Mesendoderm (in vitro differentiated cells): ENCODE measurements at regions not wholly inside any gene's neighbourhood (a gene's known extent, or its start where the extent isn't known, plus 50 kb on each side); places are given as distances from the start of the nearest gene placed in this dataset.
"Not testable (repeated sequence)": the region's sequence is repeated elsewhere in the genome, so short reads cannot be mapped to it uniquely, and the experiment has no call there.

Experiments
- DNase-seq: peaks from one replicate; pipeline ENCODE4 v3.0.0; 2013
- H2AK5ac ChIP-seq: 2 replicates; pipeline ENCODE4 v1.6.1; 2013; ENCODE audit warnings: low read length, inconsistent platforms
- H2BK120ac ChIP-seq: 2 replicates; pipeline ENCODE4 v1.6.1; 2013; ENCODE audit warnings: low read depth, mild to moderate bottlenecking, low read length, moderate library complexity, mixed read lengths
- H2BK15ac ChIP-seq: replicated peaks from 2 replicates; pipeline ENCODE4 v1.6.1; 2013; ENCODE audit warnings: low read depth, mild to moderate bottlenecking, moderate library complexity
- H2BK5ac ChIP-seq: 2 replicates; pipeline ENCODE4 v1.6.1; 2013; ENCODE audit warnings: low read length, inconsistent platforms
- H3K18ac ChIP-seq: 2 replicates; pipeline ENCODE4 v1.6.1; 2013; ENCODE audit warnings: mild to moderate bottlenecking, low read length, mixed read lengths
- H3K23ac ChIP-seq: one replicate; pipeline ENCODE4 v1.6.1; 2013; ENCODE audit warnings: low read length
- H3K27ac ChIP-seq: 2 replicates; pipeline ENCODE4 v1.5.1; 2013; ENCODE audit warnings: low read depth, mild to moderate bottlenecking, inconsistent platforms, low read length, moderate library complexity
- H3K27me3 ChIP-seq: 2 replicates; pipeline ENCODE4 v1.6.1; 2013; ENCODE audit warnings: low read length, control low read depth, mild to moderate bottlenecking, inconsistent platforms; ENCODE audit not compliant: insufficient read depth, poor library complexity
- H3K36me3 ChIP-seq: 2 replicates; pipeline ENCODE4 v1.6.1; 2013; ENCODE audit warnings: low read length, inconsistent platforms; ENCODE audit not compliant: control insufficient read depth, insufficient read depth
- H3K4ac ChIP-seq: one replicate; pipeline ENCODE4 v1.6.1; 2013; ENCODE audit warnings: low read depth, mild to moderate bottlenecking, low read length, moderate library complexity
- H3K4me1 ChIP-seq: 2 replicates; pipeline ENCODE4 v1.6.1; 2013; ENCODE audit warnings: low read depth, low read length, inconsistent platforms; ENCODE audit not compliant: control insufficient read depth
- H3K4me2 ChIP-seq: 2 replicates; pipeline ENCODE4 v1.6.1; 2013; ENCODE audit warnings: low read length
- H3K4me3 ChIP-seq: 2 replicates; pipeline ENCODE4 v1.5.1; 2013; ENCODE audit warnings: mild to moderate bottlenecking, low read length
- H3K56ac ChIP-seq: one replicate; pipeline ENCODE4 v1.6.1; 2013; ENCODE audit warnings: low read length
- H3K79me1 ChIP-seq: 2 replicates; pipeline ENCODE4 v1.6.1; 2013; ENCODE audit warnings: low read length, inconsistent platforms
- H3K79me2 ChIP-seq: 2 replicates; pipeline ENCODE4 v1.6.1; 2013; ENCODE audit warnings: mild to moderate bottlenecking, low read length; ENCODE audit not compliant: control insufficient read depth, insufficient read depth
- H3K9ac ChIP-seq: 2 replicates; pipeline ENCODE4 v1.6.1; 2013; ENCODE audit warnings: low read length, inconsistent platforms
- H4K5ac ChIP-seq: one replicate; pipeline ENCODE4 v1.6.1; 2013; ENCODE audit warnings: low read length
- H4K8ac ChIP-seq: one replicate; pipeline ENCODE4 v1.6.1; 2013; ENCODE audit warnings: low read depth, mild to moderate bottlenecking, control low read depth, low read length, moderate library complexity
- WGBS: extraction: QIAGEN DNeasy Blood & Tissue Kit; methylation state at CpG from one replicate; pipeline ENCODE4 v1.1.7; 2013; ENCODE audit warnings: low lambda C conversion rate, missing lambda C conversion rate; ENCODE audit not compliant: insufficient coverage; ENCODE audit errors: extremely low coverage; 5-methylcytosine and 5-hydroxymethylcytosine counted together
- small RNA-seq: library from polyadenylated mRNA; stranded (forward); fragments of <200 nt; extraction: miRNeasy Mini kit (QIAGEN cat#:217004); gene quantifications from one replicate; pipeline ENCODE3, GENCODE V24; 2013; ENCODE audit not compliant: insufficient read depth

GRCh38 chr2:216746268-216746667, 50.9 kb upstream of the IGFBP5 start:
- not testable (repeated sequence) for H2AK5ac ChIP-seq, H3K36me3 ChIP-seq, H2BK15ac ChIP-seq, H2BK5ac ChIP-seq, H3K27ac ChIP-seq, H4K5ac ChIP-seq, H3K79me2 ChIP-seq, H3K79me1 ChIP-seq, H3K4me3 ChIP-seq, H3K4me1 ChIP-seq, H3K18ac ChIP-seq, DNase-seq, H3K4ac ChIP-seq, H4K8ac ChIP-seq, H2BK120ac ChIP-seq, H3K23ac ChIP-seq, H3K27me3 ChIP-seq, H3K9ac ChIP-seq, H3K4me2 ChIP-seq, H3K56ac ChIP-seq
- WGBS = no CpG with 5 or more reads among the region's 5 CpGs

- Histone ChIP-seq H3K27me3 (no peaks in the 10 kb centered on the region), H3K18ac (no peak overlapping the region), H3K27ac (no peak overlapping the region), H3K36me3 (no peaks in the 10 kb centered on the region), H3K79me1 (no peaks in the 10 kb centered on the region), H2BK5ac (no peak overlapping the region), H3K4ac (no peak overlapping the region), H2BK120ac (no peak overlapping the region), H3K9ac (no peak overlapping the region), H3K79me2 (no peaks in the 10 kb centered on the region), H2AK5ac (no peak overlapping the region), H4K8ac (no peak overlapping the region), H3K4me1 (no peaks in the 10 kb centered on the region), H3K4me2 (no peak overlapping the region), H4K5ac (no peak overlapping the region), H3K23ac (no peak overlapping the region), H3K56ac (no peak overlapping the region), H3K4me3 (no peak overlapping the region), H2BK15ac (no peak overlapping the region)
- no CpG with 5 or more reads among the region's 3 CpGs for WGBS
- DNase-seq = no peak
Observed at GRCh38 chr2:216745453-216745852, 50.1 kb upstream of the IGFBP5 start.

Small RNAs in the stretch of these regions (small RNA-seq; reads per million reads assigned to genes)
- 1.8 reads per million, percentile 8 among the genes with 10 or more reads in this experiment for gene RNA5SP120
